Right lobe of liver (tissue), 4 donors: ENCODE measurements at regions not wholly inside any gene's neighbourhood (a gene's known extent, or its start where the extent isn't known, plus 50 kb on each side); places are given as distances from the start of the nearest gene placed in this dataset.

Source experiments
- CTCF ChIP-seq, 4 donors: fragments of 200-600 bp in 3 of 4; fragments of 450-650 bp in 1 of 4; IDR thresholded peaks; one replicate each; pipeline versions ENCODE4 v1.5.1 to v1.8.0; 2016 to 2022; ENCODE audit warnings: antibody characterized with exemption in 4 of 4, mild to moderate bottlenecking in 2 of 4
- POLR2A ChIP-seq: fragments of 450-650 bp; IDR thresholded peaks from one replicate; pipeline ENCODE4 v1.6.1; 2017; ENCODE audit warnings: antibody characterized with exemption, mild to moderate bottlenecking
- donor health status: DM: no; HTN: no; CAD: no.
- donor health status: DM: no; HTN: no; CAD: no.
- donor health status: DM: no; HTN: yes; CAD: no.

DNA sequence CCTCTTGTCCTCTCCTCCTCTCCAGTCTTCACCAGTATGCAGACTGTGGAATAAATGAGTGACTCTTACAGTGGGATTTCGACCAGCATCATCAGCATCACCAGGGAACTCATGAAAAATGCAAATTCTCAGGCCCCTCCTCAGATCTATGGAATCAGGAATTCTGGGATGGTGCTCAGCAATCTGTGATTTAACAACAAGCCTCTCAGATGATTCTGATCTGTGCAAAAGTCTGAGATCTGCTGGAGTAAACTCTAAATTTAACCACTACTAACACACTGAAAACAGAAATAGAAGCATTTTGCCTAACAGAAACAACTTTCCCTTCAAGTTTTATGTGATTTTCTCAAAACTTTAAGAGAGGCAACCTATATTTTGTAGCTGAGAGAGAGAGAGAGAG, 124.8 kb upstream of the FAM3C start:
- TF ChIP-seq CTCF (IDR thresholded peaks at IDR 0.05) = no peak
- TF ChIP-seq POLR2A = no peak
